NCI-H2029 treated with DMSO at 0.1 percent for 48 hours (cell line): ENCODE measurements at regions not wholly inside any gene's neighbourhood (a gene's known extent, or its start where the extent isn't known, plus 50 kb on each side); places are given as distances from the start of the nearest gene placed in this dataset.
A peak's percentile ranks its signal among the peaks of the same experiment; 100 is the strongest.

Experiments used
- DNase-seq: peaks from one replicate; lab custom pipeline; 2025; lab: John Stamatoyannopoulos, UW

GRCh38 chr4:23333946-23334878, 555.6 kb downstream of the PPARGC1A start:
- peak; percentile 81 for DNase-seq

GRCh38 chr4:23333556-23333945, 556.3 kb downstream of the PPARGC1A start:
- no peak for DNase-seq

GRCh38 chr4:23332313-23332712, 557.5 kb downstream of the PPARGC1A start:
- DNase-seq: no peak

DNA sequence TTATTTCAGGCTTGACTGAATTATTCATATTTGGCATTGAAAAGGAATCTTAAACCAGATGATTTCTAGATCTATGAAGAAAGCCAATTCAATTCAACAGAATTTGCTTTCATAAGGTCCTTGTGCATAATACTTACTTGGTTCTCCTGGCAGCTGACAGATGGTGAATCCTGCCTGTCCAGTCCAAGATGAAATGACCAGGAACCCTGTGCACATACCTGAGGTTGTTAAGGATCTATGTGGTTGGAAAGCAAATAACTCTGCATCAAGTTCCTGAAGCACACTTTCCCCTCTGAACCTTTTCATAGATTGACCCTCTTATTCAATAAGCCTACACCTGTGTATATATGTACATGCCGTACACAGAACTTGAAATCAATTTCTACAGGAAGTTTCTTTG, 562.7 kb downstream of the PPARGC1A start:
- no peak for DNase-seq

DNA sequence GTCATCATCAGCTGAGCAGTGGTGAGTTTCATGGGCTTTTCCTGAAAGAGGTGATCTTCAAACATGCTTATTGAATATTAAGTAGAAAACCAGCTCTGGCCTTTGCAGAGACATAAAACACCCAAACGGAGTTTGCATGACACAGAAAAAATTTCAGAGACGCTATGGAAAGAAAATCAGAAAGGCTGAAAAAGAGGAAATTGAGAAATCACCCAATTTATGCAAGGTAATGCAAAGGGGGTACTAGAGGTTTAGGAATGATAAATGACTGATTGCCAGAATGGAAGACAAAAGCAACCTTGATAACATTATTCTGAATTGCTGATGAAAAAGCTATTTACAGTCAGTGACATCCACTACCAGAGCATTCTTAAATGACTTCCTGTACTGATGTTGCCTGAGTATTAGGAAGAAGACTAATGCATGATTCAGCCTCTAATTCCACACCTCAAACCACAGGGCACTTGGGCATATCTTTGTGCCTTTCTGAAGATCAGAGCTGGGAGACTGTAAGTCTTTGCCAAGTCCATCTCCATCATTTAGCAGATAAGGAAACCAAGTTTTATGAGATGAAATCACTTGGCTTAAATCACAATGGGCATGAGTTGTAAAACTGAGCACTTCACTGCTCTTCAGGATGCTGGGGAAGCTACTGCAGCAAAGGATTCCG, 565.7 kb downstream of the PPARGC1A start:
- no peak for DNase-seq

GRCh38 chr4:23323436-23323835, 566.4 kb downstream of the PPARGC1A start:
- no peak for DNase-seq

DNA sequence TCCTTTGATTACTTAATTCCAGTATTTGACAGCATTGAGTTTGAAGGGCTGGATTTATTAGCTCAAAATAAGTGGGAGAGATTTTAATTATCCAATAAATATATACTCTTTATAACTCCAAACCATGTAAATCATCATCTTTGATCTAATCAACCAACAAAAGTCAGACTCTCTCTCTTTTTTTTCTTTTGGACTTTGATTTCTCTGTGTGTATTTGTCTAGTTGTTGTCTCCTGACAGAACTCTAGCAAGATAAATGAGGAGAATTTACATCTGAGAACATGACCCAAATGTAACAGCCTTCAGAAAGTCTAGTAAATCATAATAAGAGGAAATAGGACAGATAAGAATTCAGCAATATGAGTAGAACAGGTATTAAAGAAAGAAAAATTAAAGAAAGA, 567.1 kb downstream of the PPARGC1A start:
- DNase-seq: no peak

DNA sequence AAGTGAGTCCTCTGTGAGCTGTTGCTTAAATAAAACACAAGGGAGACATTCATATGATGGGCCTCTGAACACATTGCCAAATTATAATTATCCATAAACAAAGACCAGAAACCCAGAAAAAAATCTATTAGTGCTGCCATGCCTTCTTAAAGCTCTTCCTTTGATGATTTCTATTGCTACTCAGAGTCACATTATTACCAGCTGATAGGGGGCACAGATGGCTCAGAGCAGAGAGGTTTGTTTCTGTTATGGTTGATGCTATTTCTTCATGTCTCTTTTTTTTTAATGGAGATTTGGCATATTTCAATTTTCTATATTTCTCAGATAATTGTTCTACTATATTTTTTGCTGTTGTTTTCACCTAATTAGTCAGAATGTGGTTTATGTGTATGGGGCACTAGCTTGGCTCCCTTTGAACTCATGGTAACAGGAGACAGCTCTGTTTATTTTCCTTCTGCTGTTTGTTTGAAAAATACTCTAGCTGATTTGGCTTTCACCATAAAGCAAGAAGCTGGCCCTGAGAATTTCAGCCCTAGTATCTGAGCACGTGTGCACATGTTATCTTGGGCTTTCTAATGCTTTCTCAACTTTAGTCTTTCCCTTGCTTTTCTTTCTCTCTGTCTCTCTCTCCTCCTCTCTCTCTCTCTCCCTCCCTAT, 568.8 kb downstream of the PPARGC1A start:
- no peak for DNase-seq

DNA sequence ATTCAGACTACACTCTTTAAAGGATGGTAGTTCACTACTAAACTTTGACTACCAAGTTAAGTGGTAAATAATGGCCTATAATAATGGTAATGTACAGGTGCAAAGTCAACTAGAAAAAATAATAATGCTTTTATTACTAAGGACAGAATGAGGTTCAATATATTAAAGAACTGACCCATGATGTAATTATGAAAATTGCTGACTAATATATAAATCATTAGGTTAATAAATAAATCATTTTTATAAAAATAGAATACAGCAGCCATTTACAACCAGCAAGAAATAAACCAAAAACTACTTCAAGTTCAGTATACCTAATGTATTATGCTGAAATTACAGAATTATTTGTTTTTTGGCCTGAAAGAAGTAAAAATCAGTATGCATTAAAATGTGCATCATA, 577.2 kb downstream of the PPARGC1A start:
- DNase-seq: no peak

DNA sequence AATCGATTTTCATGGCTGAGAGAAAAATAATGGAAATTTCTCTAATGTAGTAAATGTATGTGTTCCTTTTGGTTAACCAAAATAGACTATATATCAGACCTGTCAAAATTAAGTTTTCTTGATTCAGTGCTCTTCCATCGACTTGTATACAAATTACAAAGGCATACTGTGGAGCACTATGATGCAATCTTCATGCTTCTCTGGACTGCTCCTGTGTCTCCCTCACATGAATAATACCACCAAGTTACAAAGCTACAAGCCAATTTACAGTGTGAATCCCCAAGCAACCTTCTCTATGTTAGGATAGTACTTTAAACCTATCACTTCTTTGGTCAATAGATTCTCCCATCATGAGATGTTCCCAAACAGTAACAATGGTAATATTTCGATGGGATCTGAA, 577.9 kb downstream of the PPARGC1A start:
- no peak for DNase-seq

DNA sequence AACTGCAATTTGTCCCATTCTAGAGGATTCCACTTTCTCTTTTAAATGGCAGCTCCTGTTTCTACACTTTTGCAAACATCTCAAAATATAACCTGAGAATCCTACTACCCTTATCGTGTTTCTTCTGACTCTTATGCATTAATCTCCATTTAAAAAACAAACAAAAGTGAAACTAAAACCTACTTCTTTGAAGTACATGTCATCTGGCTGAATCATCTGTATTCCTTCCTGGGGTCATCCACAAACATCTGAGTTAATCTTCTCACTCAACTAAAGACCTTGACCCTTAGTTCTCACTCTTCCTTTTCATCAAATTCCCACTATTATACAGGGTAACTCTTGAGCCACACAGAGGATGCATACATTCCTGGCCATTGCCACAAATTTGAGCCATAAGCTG, 584.8 kb downstream of the PPARGC1A start:
- no peak for DNase-seq

GRCh38 chr4:23298371-23298770, 591.5 kb downstream of the PPARGC1A start:
- DNase-seq: no peak

GRCh38 chr4:23297327-23297726, 592.5 kb downstream of the PPARGC1A start:
- DNase-seq: no peak

GRCh38 chr4:23291139-23291538, 598.4 kb downstream of the GBA3 start:
- no peak for DNase-seq

- no peak for DNase-seq
Observed at GRCh38 chr4:23290656-23291055, 597.9 kb downstream of the GBA3 start.

DNA sequence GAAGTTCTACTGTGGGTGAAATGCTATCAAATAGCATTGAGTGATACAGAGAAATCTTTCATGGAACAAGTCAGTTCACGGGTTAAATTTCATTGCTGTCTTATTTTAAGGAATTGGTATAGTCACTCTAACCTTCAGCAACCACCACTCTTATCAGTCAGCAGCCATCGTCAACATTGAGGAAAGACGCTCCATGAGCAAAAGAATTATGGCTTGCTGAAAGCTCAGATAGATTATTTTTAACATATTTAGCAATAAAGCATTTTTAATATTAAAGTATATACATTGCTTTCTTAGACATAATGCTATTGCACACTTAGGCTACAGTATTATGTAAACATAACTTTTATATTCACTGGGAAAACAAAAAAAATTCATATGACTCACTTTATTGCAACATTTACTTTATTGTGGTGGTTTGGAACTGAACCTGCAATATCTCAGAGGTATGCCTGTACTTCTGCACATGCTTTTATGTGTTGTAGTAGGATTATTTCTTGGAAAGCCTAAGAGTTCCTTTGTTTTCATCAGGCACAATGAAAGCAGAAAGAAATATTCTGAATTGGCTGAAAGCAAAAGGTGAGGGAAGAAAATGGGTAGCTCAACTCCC, 586.7 kb downstream of the GBA3 start:
- DNase-seq: no peak

DNA sequence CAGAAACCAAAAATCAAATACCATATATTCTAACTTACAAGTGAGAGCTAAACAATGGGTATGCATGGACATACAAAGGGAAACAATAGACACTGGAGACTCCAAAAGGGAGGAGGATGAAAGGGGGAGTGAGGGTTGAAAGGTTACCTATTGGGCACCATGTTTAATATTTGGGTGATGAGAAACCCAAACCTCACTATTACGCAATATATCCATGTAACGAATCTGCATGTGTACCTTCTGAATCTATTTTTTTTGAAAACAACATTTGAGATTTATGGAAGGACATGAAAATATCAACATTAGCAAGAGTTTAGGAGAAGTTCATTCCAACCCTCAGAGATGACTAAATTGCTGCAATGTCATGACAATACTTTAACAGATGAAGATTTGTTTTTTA, 586.1 kb downstream of the GBA3 start:
- DNase-seq: no peak

DNA sequence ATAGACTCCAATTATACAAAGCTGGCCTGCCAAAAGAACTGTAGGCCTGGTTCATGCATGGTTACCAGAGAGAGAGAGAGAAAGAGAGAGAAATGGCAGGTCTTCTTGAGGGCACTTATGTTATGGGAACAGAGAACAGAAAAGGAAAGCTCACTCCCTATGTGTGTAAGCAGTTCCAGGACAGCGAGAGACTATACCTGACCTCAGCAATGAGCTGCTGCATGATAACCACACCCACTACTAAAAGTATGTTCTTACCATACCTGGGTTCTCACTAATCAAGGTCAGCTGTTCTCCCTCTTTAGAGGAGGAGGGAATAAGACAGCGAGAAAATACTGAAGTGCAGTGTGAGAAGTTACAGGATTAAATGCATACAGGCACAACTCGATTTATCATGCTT, 583.3 kb downstream of the GBA3 start:
- no peak for DNase-seq

DNA sequence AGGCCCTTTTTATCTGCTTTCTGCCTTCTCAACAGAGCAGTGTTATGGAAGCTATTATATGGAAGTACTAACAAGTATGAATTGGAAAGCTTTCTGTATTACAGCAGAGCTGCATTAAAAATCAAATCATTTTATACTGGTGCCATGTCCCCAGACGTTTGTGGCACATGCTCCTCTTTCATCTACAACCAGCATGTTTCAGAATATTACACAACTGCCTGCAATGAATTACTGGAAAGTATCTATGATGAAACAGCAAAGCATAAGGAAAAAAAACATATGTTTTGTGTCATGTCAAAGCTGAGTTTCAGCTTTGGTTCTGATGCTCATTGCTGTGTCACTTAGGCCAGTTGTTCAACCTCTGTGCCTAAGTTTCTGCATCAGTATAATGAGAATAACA, 576.8 kb downstream of the GBA3 start:
- DNase-seq: no peak

DNA sequence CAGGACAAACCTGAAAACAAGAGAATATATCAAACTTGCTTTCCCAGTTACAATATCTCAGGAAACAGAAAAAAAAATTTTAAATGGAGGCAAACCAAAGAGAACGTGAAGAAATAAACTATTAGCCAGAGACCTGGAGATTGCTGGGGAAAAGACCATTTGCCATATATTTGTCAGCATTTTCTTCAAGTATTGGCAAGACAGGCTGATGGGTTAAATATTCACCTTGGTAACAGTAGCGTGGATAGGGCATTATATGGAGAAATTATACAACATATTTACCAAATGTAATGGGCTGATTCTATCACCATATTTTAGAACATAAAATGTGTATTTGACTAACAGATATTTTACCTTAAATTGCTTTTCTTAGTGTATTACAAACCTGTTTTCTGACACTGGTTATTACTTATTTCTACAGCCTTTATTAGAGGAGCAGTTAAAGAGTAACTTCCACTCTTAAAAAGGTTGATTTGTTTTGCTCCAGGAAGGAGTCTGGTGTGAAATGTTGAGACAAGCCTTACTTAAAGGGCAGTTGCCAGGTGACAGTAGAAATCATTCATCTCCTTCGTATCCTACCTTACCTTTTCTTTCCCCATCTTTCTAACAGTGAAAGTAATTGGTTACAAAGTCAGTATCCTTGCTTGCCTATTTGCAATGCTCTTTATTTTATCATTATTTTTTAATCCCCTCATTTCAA, 575.5 kb downstream of the GBA3 start:
- no peak for DNase-seq

- DNase-seq: no peak
Observed at GRCh38 chr4:23266401-23266800, 573.7 kb downstream of the GBA3 start.

DNA sequence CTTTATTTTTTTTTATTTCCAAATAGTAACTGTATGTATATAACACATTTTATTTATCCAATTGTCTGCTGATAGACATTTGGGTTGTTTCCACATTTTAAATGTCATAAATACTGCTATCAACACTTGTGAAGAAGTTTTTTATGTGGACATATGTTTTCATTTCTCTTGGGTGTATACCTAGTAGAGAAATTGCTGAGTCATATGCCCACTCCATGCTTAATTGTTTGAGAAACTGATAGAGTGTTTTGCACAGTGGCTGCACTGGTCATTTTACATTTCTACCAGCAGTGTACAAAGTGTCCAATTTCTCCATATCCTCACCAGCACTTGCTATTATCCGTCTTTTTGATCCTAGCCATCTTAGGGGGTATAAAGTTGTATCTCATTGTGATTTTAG, 567.8 kb downstream of the GBA3 start:
- DNase-seq: no peak
